ENCODE measurements at regions not wholly inside any gene's neighbourhood (a gene's known extent, or its start where the extent isn't known, plus 50 kb on each side); places are given as distances from the start of the nearest gene placed in this dataset.

GRCh38 chr5:110290542-110290941 is 435.9 kb downstream of the TMEM232 start (continued):
- TF ChIP-seq USF1 (IDR thresholded peaks at IDR 0.05; ENCODE audit: borderline replicate concordance, extremely low read length, insufficient read depth, low read depth, low read length) (no peak), EED (IDR thresholded peaks at IDR 0.05; ENCODE audit: low read depth) (no peak), ZZZ3 (IDR thresholded peaks at IDR 0.05; ENCODE audit: control insufficient read depth, insufficient read length, low read depth) (no peak)

- Histone ChIP-seq H3K27me3 (replicated peaks in 1 of 2; ENCODE audit: control insufficient read depth in 2 of 2, insufficient read depth in 2 of 2, low read length in 1 of 2) (no peaks in the 10 kb centered on the region; a peak in 1 of 4 replicates), H3K4me2 (ENCODE audit: control insufficient read depth, insufficient read depth) (no peak overlapping the region), H3K9me3 (replicated peaks; ENCODE audit: control insufficient read depth, insufficient read depth, low read length) (no peaks in the 10 kb centered on the region), H3K36me3 (ENCODE audit: control insufficient read depth in 2 of 2, insufficient read depth in 2 of 2, low read length in 1 of 2) (no peaks in the 10 kb centered on the region), H3K9ac (ENCODE audit: control insufficient read depth, insufficient read depth, low read length) (no peak overlapping the region), H3K27ac (ENCODE audit: control insufficient read depth, insufficient read depth) (no peak overlapping the region), H3K4me3 (no peak overlapping the region), H3K79me2 (ENCODE audit: control insufficient read depth, insufficient read depth, low read length) (no peaks in the 10 kb centered on the region), H4K20me1 (ENCODE audit: control insufficient read depth, insufficient read depth) (no peaks in the 10 kb centered on the region), H2AFZ (ENCODE audit: control insufficient read depth, low read depth, low read length) (no peak overlapping the region), H3K4me1 (ENCODE audit: control insufficient read depth, insufficient read depth, low read length) (no peaks in the 10 kb centered on the region)
- POLR2A ChIA-PET = no interaction called here
- no TSS peak for BruUV-seq (replicated peaks)
- no peak for TF ChIP-seq GATAD2B (conservative IDR thresholded peaks at IDR 0.05; ENCODE audit: low read depth)
- TF ChIP-seq PAX8 (IDR thresholded peaks at IDR 0.05) = no peak
- no peak for TF ChIP-seq NKRF (conservative IDR thresholded peaks at IDR 0.05)
- no peak for TF ChIP-seq POLR2A (IDR thresholded peaks at IDR 0.05; ENCODE audit: low read depth, low read length)
- TF ChIP-seq KLF5 (IDR thresholded peaks at IDR 0.05; ENCODE audit: partially characterized antibody) = no peak
- 69% methylated on average over 3 of the region's 3 CpGs for WGBS (ENCODE audit: insufficient coverage, insufficient replicate concordance, low lambda C conversion rate, missing lambda C conversion rate)
- RAD21 ChIA-PET (ENCODE audit: unreplicated experiment) = no interaction called here
- SMC1A ChIA-PET (ENCODE audit: uncharacterized antibody, unreplicated experiment) = no interaction called here
- FAIRE-seq = no peak
- intact Hi-C loops (cut with micrococcal nuclease; ENCODE audit: unreplicated experiment) = no loop called here
- no peak for ATAC-seq
- DNase-seq (ENCODE audit: low read depth, low spot score) = no peak
- CTCF ChIA-PET = no interaction called here
- in situ Hi-C loops (cut with MboI) = no loop called here
These were observed 432.2 kb downstream of the TMEM232 start for GRCh38 chr5:110294281-110294680.

Data from GM12878 (cell line).